Sigmoid colon (tissue), 4 donors: ENCODE measurements at regions not wholly inside any gene's neighbourhood (a gene's known extent, or its start where the extent isn't known, plus 50 kb on each side); places are given as distances from the start of the nearest gene placed in this dataset.

Experiments
- EP300 ChIP-seq, 4 donors: sonication (generic); formaldehyde crosslinking; IDR thresholded peaks; one replicate each; pipeline ENCODE4 v1.6.1; 2017; ENCODE audit warnings: antibody characterized with exemption in 4 of 4
- POLR2A ChIP-seq, 2 donors: fragments of 450-650 bp; IDR thresholded peaks; one replicate each; pipeline ENCODE4 v1.6.1; 2016; ENCODE audit warnings: antibody characterized with exemption in 2 of 2, mild to moderate bottlenecking in 2 of 2, moderate library complexity in 2 of 2
- POLR2AphosphoS5 ChIP-seq, 4 donors: sonication (generic); formaldehyde crosslinking; IDR thresholded peaks; one replicate each; pipeline ENCODE4 v1.6.1; 2017; ENCODE audit warnings: antibody characterized with exemption in 4 of 4
- TF ChIP-seq, protein P1 (sequence below), 4 experiments: fragments of 450-650 bp in 3 of 4; fragments of 200-600 bp in 1 of 4; IDR thresholded peaks; one replicate each; pipeline ENCODE4 v1.5.1; 2016 to 2019; ENCODE audit warnings: antibody characterized with exemption in 4 of 4, mild to moderate bottlenecking in 3 of 4, moderate library complexity in 2 of 4

DNA sequence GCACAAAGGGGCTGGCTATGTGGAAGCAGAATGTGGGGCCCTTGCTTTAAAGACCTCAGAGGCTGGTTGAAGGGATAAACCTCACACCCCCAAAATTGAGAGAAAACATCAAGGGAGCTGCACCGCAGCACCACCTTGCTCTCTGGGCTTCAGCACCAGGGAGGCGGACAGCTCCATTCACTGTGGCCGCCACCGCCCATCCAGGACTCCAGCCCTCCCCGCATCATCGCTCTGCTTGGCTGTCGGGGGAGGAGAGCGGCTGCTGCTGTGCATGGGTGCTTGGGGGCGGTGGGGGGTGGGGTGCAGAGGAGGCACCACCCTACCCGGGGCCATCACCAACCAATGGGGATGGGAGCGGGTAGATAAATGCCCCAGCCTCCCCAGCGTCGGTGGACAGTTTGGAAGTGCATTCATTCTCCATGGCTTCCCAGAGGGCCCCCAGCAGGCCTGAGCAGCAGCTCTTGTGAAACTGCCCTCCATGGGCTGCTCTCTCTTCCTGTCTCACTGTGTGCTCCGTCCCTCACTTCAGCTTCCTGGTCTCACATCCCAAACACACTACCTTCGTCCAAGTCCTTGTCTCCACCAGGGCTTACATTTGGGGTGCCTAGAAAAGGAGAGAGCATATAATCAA lies 75.7 kb upstream of the BHLHE23 start:
- TF ChIP-seq, protein P1, sequence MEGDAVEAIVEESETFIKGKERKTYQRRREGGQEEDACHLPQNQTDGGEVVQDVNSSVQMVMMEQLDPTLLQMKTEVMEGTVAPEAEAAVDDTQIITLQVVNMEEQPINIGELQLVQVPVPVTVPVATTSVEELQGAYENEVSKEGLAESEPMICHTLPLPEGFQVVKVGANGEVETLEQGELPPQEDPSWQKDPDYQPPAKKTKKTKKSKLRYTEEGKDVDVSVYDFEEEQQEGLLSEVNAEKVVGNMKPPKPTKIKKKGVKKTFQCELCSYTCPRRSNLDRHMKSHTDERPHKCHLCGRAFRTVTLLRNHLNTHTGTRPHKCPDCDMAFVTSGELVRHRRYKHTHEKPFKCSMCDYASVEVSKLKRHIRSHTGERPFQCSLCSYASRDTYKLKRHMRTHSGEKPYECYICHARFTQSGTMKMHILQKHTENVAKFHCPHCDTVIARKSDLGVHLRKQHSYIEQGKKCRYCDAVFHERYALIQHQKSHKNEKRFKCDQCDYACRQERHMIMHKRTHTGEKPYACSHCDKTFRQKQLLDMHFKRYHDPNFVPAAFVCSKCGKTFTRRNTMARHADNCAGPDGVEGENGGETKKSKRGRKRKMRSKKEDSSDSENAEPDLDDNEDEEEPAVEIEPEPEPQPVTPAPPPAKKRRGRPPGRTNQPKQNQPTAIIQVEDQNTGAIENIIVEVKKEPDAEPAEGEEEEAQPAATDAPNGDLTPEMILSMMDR (IDR thresholded peaks at IDR 0.05): no peak
- no peak for TF ChIP-seq POLR2AphosphoS5 (IDR thresholded peaks at IDR 0.05)
- TF ChIP-seq POLR2A (IDR thresholded peaks at IDR 0.05): no peak
- TF ChIP-seq EP300 (IDR thresholded peaks at IDR 0.05): no peak
